Gastroesophageal sphincter (tissue), 3 donors: ENCODE measurements at regions not wholly inside any gene's neighbourhood (a gene's known extent, or its start where the extent isn't known, plus 50 kb on each side); places are given as distances from the start of the nearest gene placed in this dataset.

Experiments
- CTCF ChIP-seq, 4 experiments: fragments of 200-600 bp in 2 of 4; fragments of 450-650 bp in 2 of 4; sonication (generic) in 1 of 4; IDR thresholded peaks; one replicate each; pipeline ENCODE4 v1.5.1; 2017 to 2019; ENCODE audit warnings: antibody characterized with exemption in 4 of 4, mild to moderate bottlenecking in 2 of 4, moderate library complexity in 2 of 4
- POLR2A ChIP-seq, 2 donors: fragments of 450-650 bp; IDR thresholded peaks; one replicate each; pipeline ENCODE4 v1.6.1; 2017; ENCODE audit warnings: antibody characterized with exemption in 2 of 2, mild to moderate bottlenecking in 2 of 2, moderate library complexity in 1 of 2

GRCh38 chr2:150129921-150130575, 357.4 kb downstream of the RND3 start:
- no peak for TF ChIP-seq POLR2A (IDR thresholded peaks at IDR 0.05)
- no peak for TF ChIP-seq CTCF (IDR thresholded peaks at IDR 0.05)
